ENCODE measurements at regions not wholly inside any gene's neighbourhood (a gene's known extent, or its start where the extent isn't known, plus 50 kb on each side); places are given as distances from the start of the nearest gene placed in this dataset.

DNA sequence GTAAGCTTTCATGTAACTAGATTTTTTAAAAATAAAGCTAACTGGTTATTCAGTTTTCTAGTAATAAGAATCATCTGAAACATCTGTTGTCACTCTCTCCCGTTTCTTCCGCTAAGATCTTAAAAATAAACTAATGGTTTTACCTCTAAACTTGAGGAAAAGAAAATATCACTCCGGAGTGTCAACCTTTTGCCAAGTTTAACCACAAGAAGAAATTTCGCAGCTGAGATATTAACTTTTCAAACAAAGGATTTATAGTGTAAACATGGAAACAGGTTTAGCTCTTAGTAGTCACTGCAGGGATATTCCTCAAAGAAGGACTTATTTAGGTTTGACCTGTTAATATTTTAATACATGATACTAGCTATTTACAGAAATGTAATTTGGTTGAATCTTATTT lies 954.9 kb downstream of the ADGRL2 start:
- TF ChIP-seq ATF3 (IDR thresholded peaks at IDR 0.05; ENCODE audit: borderline replicate concordance, extremely low read depth, low read depth, low read length): no peak
- TF ChIP-seq CREB1 (IDR thresholded peaks at IDR 0.05; ENCODE audit: low read depth): no peak
- TF ChIP-seq MXI1 (IDR thresholded peaks at IDR 0.05; ENCODE audit: low read depth, low read length): no peak
- no peak for TF ChIP-seq POLR2A (IDR thresholded peaks at IDR 0.05; ENCODE audit: low read depth, low read length)
- TF ChIP-seq FOS (IDR thresholded peaks at IDR 0.05; ENCODE audit: borderline replicate concordance, extremely low read depth, insufficient read length): no peak
- no peak for TF ChIP-seq CEBPB (IDR thresholded peaks at IDR 0.05; ENCODE audit: borderline replicate concordance in 1 of 2, low read depth in 2 of 2, low read length in 2 of 2)
- no peak for TF ChIP-seq RAD21 (IDR thresholded peaks at IDR 0.05; ENCODE audit: insufficient read depth, low read depth, low read length)
- TF ChIP-seq EP300 (IDR thresholded peaks at IDR 0.05; ENCODE audit: borderline replicate concordance in 1 of 2, control insufficient read depth in 1 of 2, low read depth in 2 of 2, low read length in 2 of 2): no peak
- TF ChIP-seq EZH2 (IDR thresholded peaks at IDR 0.05; ENCODE audit: borderline replicate concordance, control insufficient read depth, low read depth, low read length): no peak
- no peak for TF ChIP-seq NRF1 (conservative IDR thresholded peaks at IDR 0.05; ENCODE audit: low read depth, low read length)
- no peak for TF ChIP-seq SIN3A (IDR thresholded peaks at IDR 0.05; ENCODE audit: low read depth, low read length)
- TF ChIP-seq PRDM15 (CRISPR knock-in tag; IDR thresholded peaks at IDR 0.05): no peak
